HG03469 (cell line): ENCODE measurements at regions not wholly inside any gene's neighbourhood (a gene's known extent, or its start where the extent isn't known, plus 50 kb on each side); places are given as distances from the start of the nearest gene placed in this dataset.

Experiments
- ATAC-seq: cut with Tn5 transposase; IDR thresholded peaks from one replicate; pipeline ENCODE4 v1.9.1; 2021; ENCODE audit warnings: mild to moderate bottlenecking, moderate library complexity, moderate number of reproducible peaks; ENCODE audit not compliant: unreplicated experiment

GRCh38 chr9:109910671-109911518, 130.9 kb downstream of the PALM2AKAP2 start:
- ATAC-seq: no peak

GRCh38 chr9:109912082-109912582, 132.1 kb downstream of the PALM2AKAP2 start:
- no peak for ATAC-seq

- peak; percentile 28 for ATAC-seq
These were observed 132.9 kb downstream of the PALM2AKAP2 start for GRCh38 chr9:109912726-109913460.

GRCh38 chr9:109913461-109913810, 133.4 kb downstream of the PALM2AKAP2 start:
- no peak for ATAC-seq

GRCh38 chr9:109914280-109915027, 134.5 kb downstream of the PALM2AKAP2 start:
- no peak for ATAC-seq

- no peak for ATAC-seq
These were observed 136.3 kb downstream of the PALM2AKAP2 start for GRCh38 chr9:109916316-109916715.

GRCh38 chr9:109918339-109919163, 138.6 kb downstream of the PALM2AKAP2 start:
- peak; percentile 63 for ATAC-seq

GRCh38 chr9:109919736-109920408, 139.9 kb downstream of the PALM2AKAP2 start:
- no peak for ATAC-seq

GRCh38 chr9:109922617-109923470, 142.8 kb downstream of the PALM2AKAP2 start:
- ATAC-seq: no peak

- ATAC-seq: no peak
These were observed 143.4 kb downstream of the PALM2AKAP2 start for GRCh38 chr9:109923471-109923760.

- no peak for ATAC-seq
These were observed 143.8 kb downstream of the PALM2AKAP2 start for GRCh38 chr9:109923806-109924205.

GRCh38 chr9:109925799-109926198, 145.8 kb downstream of the PALM2AKAP2 start:
- ATAC-seq: no peak

- no peak for ATAC-seq
These were observed 146.4 kb downstream of the PALM2AKAP2 start for GRCh38 chr9:109926421-109926869.

GRCh38 chr9:109931623-109932022, 151.6 kb downstream of the PALM2AKAP2 start:
- no peak for ATAC-seq

- ATAC-seq: no peak
These were observed 154.3 kb downstream of the PALM2AKAP2 start for GRCh38 chr9:109934136-109934856.

- ATAC-seq: no peak
These were observed 154.8 kb downstream of the PALM2AKAP2 start for GRCh38 chr9:109934857-109935215.

GRCh38 chr9:109935406-109936087, 155.5 kb downstream of the PALM2AKAP2 start:
- ATAC-seq: no peak
